ENCODE measurements at regions not wholly inside any gene's neighbourhood (a gene's known extent, or its start where the extent isn't known, plus 50 kb on each side); places are given as distances from the start of the nearest gene placed in this dataset.

GRCh38 chr1:103953386-103953785 lies 203.7 kb downstream of the AMY1C start:
- no peak for TF ChIP-seq POLR2A (IDR thresholded peaks at IDR 0.05; ENCODE audit: low read depth, low read length)
- TF ChIP-seq SPI1 (IDR thresholded peaks at IDR 0.05; ENCODE audit: low read depth, low read length), result no peak
- TF ChIP-seq TAF1 (IDR thresholded peaks at IDR 0.05; ENCODE audit: low read depth, low read length), result no peak
- TF ChIP-seq PAX5 (IDR thresholded peaks at IDR 0.05; ENCODE audit: insufficient read depth, low read length, severe bottlenecking), result no peak
- no peak for TF ChIP-seq POLR2AphosphoS5 (IDR thresholded peaks at IDR 0.05; ENCODE audit: low read depth, low read length)
